Endometrium (tissue), 2 donors: ENCODE measurements at regions not wholly inside any gene's neighbourhood (a gene's known extent, or its start where the extent isn't known, plus 50 kb on each side); places are given as distances from the start of the nearest gene placed in this dataset.

Experiments
- FAIRE-seq: peaks from 2 replicates; lab custom pipeline; 2012; peaks lifted over from hg19 to GRCh38; lab: Jason Lieb, UNC
- donor health status: control.
- donor health status: control.

DNA sequence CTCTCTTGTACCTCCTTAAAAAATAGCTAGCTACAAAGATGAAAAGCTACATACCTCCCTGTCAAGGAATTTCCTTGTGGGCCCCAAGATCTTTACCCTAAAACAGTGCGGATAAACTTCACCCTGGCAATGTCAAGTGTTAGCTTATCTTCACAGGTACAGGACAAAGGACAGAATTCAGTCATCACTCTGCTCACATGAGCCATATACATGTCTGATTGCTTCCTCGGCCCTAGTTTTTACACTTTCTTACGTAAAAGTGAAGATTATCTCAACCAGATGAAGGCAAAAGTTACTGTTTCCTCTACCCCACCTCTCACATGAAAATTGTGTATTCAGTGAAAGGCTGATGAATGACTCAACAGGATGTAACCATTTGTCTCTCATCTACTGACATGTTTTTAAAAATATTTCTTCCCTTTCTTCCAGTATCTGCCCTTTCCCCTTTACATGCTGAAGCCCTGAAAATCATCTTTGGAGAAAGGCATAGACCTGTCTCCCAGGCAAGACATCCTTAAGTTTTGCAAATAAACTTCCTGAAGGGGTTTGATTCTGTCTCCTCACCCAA, 890.1 kb downstream of the GALC start:
- FAIRE-seq = no peak

DNA sequence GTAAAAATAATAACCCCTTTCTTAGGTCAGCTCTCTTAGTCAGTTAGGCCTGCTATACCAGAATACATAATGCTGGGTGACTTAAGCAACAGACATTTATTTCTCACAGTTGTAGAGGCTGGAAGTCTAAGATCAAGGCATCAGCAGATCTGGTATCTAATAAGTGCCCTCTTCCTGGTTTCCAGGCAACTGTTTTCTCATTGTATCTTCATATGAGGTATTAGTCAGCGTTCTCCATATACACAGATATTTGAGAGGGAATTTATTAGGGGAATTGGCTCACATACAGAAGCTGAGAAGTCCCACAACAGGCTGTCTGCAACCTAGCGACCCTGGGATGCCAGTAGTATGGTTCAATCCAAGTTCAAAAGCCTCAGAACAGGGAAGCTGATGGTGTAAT, 896.0 kb downstream of the GALC start:
- FAIRE-seq = no peak

DNA sequence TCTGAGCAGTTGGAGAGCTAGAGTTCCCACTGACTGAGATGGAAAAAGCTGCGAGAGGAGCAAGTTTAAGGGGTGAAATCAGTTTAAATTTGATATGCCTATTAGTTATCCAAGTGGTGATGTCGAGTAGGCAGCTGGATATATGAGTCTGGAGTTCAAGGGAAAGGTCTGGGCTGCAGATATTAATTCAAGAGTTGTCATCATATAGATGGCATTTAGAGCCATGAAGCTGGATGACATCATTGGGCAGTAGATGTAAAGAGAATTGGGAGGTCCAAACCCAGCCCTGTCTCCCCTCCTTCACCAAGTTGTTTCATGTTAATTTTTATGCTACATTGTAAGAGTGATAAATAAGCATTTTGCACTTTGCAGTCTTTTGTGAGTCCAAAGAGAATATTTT, 898.1 kb downstream of the GALC start:
- FAIRE-seq = no peak

DNA sequence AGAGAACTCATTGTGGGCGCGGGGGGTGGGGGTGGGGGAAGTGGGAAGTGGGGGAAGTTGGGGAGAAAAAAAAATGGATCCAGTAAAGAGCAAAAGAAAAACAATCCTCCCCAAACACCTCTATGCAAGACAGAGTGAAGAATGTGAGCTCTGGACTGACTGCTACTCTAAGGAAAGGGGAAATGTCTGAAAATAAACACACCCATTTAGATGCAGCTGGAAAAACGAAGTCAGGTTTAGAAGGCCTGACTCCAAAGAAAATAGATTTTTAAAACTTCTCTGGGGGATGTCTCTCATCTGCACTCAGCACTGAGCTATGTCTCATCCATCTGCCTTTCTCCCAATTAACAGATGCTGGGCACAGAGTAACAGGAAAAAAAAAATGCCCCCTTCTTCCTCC, 904.4 kb downstream of the GALC start:
- no peak for FAIRE-seq

DNA sequence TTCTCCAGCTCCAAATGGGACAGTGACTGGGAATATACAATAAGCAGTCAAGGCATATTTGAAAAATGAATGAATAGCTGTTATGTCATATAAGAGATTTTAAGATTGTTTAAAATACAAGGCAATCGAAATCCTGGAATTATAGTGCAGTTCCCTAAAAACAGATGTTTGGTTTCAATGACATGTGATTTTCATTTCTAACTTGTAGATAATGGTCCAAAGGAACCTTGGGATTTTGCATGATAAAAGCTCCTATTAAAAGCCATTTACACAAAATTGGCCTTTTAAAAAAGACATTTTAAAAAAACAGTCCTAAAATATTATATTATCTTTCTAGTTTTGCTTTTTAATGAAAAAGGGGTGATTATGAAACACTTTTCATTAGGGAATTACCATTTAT, 905.1 kb downstream of the GALC start:
- no peak for FAIRE-seq

DNA sequence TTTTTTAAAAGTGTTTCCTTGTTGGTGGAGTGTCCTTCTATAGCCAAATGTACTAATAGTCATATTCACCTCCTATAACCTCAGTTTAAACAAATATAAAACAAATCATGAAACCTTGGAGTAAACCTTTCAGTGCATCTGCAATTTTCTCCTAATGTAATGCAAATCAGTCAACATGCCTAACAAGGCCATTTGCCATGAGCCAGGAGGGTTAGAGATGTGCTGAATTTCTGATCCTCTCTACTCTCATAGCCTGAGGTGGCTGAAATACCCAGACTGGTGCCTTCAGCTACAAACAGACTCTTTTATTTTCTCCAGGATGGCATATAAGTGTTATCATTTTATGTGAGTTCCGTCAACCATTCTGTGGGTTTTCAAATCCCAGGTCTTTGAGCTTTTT, 908.1 kb downstream of the GALC start:
- FAIRE-seq = no peak

DNA sequence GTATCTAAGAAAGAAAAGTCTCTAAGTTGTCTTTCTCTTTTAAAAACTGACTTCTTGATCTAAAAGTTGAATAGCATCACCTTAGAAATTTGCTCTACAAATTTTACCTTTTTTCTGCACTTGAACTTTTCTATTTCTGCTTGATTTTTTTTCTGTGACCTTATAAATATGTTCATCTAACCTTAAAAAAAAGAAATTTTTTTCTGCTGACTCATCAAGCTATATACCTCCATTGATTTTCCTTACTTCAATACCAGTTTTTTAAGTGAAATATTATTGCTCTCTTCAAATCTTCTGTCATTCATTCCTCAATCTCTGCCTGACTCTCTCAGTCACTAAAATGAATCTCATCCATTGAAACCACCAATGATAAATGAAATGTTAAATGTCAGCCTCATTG, 910.1 kb downstream of the GALC start:
- FAIRE-seq = no peak

DNA sequence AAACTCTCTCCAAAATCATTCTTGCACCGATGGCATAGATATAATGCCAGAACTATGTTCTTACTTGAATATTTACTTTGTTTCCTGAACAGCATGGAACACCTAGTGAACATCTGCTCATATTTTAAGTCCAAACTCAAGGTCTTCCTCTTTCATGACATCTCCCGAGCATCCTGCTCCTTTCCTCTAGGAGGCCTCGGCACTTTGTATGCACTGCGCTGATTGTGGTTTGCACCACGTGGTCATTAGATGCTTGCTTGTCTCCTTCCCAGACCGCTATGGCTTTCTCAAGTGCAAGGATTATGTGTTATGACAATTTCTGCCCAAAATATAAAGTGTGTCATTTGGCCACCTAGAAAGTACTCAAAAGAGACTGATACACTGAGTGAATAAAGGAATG, 912.0 kb downstream of the GALC start:
- FAIRE-seq = no peak

DNA sequence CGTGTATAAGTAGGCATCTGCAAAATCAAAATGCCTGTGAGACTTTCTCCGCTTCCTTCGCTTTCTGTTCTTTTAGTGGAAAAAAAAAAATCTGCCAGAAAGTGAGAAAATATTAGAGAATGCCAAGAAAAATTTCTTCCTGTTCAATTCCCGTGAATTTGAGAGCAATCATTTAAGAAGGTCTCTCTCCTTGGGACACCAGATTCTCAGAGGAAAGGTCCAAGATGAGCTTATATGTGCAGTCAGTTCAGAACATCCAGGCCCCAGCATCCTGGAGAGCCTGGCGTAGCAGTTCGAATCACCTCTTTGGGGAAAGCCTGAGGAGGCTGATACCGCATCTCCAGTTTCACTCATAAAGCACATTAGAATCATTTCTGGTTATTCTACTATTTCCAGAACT, 912.8 kb downstream of the GALC start:
- no peak for FAIRE-seq

DNA sequence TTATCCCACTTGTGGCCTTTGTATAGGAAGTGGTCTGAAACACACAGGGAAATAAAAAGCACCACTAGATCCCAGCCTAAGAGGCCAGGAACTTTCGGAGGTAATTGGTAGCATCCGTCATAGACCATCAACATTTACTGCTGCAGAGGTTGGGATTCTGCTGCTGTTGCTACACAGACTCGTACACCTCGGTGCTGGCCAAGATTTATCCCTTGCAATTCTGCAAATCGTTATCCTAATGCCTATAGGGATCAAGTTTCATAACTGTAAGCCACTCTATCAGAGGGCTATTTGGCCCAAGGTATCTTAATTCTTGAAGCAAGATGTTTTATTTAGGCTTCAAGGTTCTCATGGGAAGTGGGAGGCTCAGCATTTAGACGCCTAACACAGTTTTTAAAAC, 913.6 kb downstream of the GALC start:
- FAIRE-seq = no peak

DNA sequence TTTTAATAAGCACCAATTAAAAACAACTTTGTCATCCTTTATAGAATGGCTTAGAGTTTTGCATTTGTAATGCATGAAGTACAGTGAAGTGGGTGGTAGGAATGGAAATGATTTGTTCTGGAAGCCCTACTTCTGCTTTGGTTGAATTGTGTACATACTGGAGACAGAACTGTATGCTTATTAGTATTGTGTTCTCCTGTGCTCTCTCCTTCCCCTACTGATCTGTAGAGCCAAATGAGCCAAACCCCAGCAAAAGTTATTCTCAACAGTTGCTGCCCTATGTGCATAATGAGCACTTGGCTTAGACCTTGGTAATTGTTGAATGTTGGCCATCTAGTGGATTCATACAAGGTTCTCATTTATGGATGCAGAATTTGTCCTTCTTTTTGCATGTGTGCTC, 916.1 kb downstream of the GALC start:
- no peak for FAIRE-seq

DNA sequence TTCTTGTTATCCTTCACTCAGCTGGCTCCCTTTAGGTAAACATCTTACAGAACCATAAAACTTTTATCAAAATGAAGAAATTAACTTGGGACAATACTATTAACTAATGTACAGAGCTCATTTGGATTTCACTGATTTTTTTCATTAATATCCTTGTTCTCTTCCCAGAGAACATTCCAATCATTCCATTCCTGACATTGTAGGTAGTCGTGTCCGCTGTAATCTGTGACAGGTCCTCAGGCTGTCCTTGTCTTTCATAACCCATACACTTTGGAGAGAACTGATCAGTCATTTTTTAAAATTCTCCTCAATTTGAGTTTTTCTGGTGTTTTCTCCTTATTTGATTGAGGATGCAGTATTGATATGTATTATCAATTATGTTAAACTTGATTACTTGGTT, 916.8 kb downstream of the GALC start:
- FAIRE-seq = no peak

DNA sequence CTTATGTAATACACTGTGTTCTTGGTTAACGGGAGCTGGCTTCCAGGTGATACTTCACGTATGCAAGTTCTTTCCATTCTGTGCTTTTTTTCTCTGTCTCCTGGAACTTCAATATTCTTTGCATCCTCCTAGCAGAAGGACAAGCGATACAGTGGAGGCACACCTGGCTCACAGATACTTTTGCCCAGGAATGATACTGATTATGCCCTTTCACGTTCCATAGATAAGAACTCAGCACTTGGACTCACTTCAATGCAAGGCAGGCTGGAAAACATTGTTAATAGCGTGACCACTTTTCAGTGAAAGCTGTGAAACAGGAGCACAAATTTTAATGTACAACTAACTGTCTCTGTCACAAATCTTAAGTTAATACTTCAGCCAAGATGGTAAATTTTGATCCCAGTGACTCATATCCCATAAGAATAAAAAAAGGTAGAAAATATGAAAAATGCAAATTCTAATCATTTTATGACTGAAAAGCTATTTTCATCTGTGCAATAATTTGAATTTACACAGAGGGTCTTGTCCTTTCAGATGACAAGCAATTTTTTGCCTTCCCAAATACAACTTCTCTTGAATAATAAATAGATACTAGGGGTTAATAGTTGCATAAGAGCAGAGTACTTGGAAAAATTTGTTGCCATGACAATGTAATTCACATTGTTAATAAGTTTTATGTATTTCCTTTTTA, 919.0 kb downstream of the GALC start:
- no peak for FAIRE-seq

DNA sequence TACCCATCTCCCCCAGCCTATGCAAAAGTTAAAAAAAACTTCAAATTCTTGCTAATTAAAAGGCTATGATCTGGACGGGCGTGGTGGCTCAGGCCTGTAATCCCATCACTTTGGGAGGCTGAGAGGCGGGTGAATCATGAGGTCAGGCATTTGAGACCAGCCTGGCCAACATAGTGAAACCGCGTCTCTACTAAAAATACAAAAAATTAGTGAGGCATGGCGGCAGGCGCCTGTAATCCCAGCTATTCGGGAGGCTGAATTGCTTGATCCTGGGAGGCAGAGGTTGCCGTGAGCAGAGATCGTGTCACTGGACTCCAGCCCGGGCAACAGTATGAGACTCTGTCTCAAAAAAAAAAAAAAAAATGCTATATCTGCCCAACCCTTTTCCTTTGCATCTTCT, 925.4 kb downstream of the GALC start:
- FAIRE-seq = no peak

DNA sequence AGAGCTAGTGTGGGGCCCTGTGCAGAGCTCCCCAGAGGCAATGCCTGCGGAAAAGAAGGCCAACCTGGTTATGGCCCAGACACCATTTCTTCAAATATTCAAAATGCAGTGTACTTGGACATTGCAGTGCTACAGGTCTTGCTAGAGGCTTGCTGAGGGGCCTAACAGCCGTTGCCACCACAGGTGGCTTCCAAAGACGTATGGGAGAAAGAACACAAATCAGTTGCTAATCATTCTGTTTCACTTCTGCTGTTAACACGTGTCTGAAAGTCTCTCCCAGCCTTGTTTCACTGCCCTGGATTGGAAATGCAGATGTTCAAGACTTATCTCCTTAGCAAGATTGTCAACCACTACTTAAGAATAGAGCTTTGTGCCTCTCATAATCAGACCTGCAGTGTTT, 925.9 kb downstream of the GALC start:
- FAIRE-seq = no peak

DNA sequence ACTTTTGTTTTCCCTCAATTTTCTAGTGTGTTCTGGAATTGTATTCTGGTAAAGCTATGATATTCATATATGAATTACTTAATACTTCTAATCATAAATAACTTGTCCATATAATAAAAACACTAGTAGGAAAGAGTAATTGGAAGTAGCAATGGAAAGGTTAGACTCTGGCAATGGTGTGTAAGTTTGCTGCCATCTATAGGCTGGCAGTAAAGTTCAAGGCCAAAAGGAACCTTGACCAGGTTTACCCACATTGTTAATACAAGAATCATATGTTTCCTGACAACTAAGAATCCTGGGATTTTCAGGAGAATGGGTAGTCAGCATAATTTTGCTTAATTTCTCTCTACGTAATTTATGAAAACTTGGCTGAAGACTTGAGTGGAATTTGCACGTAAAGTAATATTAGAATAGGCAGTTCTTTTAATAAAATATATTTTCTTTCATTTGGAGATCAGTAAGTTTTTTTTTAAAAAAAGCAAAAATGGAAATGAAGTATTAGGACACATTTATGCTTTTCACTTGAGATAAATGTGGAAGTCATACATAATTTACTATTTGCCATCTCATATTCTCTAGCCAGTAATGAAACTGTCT, 926.7 kb downstream of the GALC start:
- no peak for FAIRE-seq

DNA sequence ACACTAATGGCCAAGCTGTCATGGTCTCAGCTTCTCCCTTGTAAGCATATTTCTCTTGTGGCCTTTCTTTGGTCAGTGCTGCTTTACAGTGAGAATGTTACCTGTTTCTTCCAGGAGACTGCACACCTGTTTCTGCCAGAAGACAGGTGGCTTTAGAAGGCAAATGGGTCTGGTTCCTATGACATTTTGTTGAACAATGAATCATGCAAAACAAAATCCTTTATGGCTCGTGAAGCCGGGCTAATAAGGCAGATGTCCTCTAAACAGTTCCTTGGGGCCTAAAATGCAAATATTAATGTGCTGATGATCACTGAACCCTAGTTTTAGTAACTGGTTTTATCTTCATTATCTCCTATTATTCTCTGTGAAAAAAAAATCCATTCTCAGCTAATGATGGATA, 927.6 kb downstream of the GALC start:
- FAIRE-seq = no peak

DNA sequence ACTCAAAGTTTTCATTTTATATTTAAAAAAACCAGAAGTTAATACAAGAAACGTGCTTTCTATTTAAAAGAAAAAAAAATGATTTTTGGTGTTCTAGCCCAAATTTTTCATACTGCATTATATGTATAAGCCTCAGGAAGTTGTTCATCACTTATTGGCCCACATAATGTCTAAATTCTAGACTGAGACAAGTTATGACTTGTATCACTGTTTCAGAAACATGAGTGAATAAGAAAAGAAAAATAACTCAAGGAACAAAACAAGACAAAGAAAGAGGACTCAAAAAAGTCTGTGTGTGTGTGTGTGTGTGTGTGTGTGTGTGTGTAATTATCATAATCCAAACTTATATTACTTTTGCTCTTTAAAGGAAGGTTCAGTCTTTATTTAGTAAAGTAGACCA, 929.8 kb downstream of the GALC start:
- no peak for FAIRE-seq

DNA sequence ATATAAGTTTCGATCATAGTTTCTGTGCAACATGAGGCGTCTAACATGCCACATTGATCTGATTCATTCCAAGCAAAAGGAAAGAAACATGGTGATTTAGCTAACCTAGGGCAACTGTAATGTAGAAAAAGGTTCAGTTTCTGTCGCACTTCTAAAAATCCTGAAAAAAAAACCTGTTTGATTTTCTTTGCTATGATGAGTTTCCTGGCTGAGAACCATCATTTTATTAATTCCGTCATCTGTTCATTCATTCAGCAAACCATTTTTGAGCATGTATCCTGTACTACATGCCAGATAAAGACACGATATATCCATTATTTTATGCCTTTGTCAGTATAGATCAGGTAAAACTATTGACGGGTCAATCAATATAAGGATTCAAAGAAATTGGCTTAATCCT, 932.6 kb downstream of the GALC start:
- no peak for FAIRE-seq

DNA sequence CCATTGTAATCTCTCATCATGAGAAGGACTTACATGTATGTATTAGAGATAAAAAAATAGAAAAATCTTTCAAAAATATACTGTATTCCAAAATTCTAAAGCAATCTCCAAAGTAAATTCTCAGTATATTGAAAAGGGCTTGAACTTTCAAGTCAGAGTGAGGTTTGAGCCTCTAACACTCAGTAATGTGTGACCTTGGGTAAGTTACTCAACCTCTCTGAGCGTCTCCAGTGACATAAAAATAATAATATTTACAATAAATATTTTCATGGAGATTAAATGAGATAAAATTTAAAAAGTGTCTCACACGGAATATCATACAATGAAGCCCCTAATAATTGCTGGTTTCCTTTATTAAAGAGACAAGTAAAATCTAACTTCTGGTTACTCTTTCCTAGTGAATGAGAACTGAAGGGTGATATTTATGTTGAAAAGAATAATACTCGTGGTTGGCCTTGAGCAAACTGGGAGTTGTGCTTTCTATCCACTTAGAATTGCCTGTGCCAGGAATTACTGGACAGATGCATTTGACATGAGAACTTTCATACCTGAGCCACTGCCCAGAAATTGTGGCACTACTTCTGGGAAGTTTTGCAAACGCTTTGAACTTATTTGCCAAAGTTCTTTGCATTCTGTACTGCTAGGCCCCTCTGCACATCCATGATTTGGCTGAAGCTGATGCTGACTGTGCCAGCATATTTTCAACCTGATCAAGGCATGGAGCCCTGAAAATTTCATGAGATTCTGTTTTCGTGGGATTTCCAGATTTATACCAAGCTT, 933.7 kb downstream of the GALC start:
- FAIRE-seq = no peak

DNA sequence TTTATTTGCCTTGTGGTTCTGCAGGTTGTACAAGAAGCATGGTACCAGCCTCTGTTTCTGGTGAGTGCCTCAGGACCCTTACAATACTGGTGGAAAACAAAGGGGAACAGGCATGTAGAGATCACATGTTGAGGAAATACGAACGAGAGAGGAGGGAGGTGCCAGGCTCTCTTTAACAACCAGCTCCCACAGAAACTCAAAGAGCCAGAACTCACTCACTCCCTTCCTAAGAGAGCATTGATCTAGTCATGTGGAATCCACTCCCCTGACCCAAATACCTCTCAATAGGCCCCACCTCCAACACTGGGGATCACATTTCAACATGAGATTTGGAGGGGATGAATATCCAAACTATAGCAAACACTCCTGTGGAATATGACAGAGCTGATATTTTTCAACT, 938.0 kb downstream of the GALC start:
- FAIRE-seq = no peak

DNA sequence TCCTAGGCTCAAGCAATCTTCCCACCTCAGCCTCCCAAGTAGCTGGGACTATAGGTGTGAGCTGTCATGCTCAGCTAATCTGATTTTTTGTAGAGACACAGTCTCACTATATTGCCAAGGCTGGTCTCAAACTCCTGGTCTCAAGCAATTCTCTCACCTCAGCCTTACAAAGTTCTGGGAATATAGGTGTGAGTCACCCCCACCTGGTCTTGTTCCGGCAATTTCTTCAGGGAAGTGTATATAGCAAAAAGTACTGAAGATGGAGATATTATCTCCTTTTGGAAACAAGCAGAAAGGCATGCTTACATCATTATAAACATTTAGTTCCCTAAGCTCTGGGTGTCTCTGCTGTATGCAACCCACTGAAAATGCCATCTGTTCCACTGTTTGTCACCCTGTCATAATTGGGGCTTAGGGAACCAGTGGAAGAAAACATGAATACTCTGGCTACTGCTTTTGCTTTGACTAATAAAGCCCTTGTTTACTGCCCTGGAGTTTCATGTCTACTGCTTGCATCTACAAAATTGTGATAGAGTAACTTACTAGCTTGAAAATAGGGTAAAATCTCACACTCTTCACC, 940.2 kb downstream of the GALC start:
- FAIRE-seq = no peak

DNA sequence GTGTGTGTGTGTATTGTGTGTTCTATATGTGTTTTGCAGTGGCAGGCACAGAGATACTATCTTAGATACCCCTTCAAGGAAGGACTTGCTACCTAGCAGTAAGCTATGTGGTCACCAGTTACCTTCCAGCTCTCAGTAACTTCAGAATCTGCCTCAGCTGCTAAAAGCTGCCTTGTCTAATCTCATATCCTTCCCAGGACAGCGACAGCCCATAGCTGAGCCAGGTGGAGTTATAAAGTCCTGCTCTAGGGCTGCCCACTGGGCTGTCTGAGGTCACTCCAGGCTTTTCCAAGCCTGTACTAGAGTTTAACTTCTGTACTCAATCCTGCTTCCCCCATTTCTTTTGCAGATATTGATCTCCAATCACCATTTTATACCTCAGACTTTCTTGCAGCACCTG, 942.6 kb downstream of the GALC start:
- no peak for FAIRE-seq
